ENCODE measurements at regions not wholly inside any gene's neighbourhood (a gene's known extent, or its start where the extent isn't known, plus 50 kb on each side); places are given as distances from the start of the nearest gene placed in this dataset.

DNA sequence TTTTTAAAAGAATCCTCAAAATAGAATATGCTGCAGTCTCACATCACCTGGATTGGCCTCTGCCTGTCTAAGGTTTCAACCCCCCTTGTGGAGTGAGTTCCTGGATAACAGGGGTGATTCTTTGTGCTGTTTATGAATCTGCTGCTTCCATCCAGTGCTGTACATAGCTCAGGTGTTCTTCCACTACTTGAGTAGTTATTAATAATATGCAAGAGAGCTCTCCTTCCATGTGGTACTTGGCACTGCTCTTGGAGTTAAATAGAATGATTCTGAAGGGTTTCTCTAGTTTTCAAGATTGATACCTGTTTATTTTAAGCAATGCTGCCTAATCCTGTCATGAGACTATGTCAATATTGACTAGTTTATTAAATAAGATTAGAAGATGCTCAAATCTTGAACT, 273.6 kb downstream of the RDH14 start:
- H3T11ph ChIP-seq (ENCODE audit: low read length), result no peak overlapping the region
- no peaks in the 10 kb centered on the region for H3K23me2 ChIP-seq (ENCODE audit: insufficient read length, low read depth, low read length, poor library complexity, severe bottlenecking)
- no peak for DNase-seq
- no peak overlapping the region for H2BK120ac ChIP-seq (ENCODE audit: low read depth, low read length, poor library complexity, severe bottlenecking)
- no peak overlapping the region for H2AFZ ChIP-seq (ENCODE audit: low read length)
- no peak overlapping the region for H2BK20ac ChIP-seq (ENCODE audit: low read depth, low read length, poor library complexity, severe bottlenecking)
- H2BK5ac ChIP-seq (ENCODE audit: insufficient read length, low read length), result no peak overlapping the region
- H3K4me2 ChIP-seq (ENCODE audit: insufficient read depth, insufficient read length, low read length), result no peak overlapping the region
- no peak overlapping the region for H4K5ac ChIP-seq (ENCODE audit: insufficient read length, low read depth, low read length)
- H2AK5ac ChIP-seq (ENCODE audit: insufficient read length, low read length), result no peak overlapping the region
- no peaks in the 10 kb centered on the region for H3K9me3 ChIP-seq (ENCODE audit: control insufficient read depth, low read depth, low read length)
- Mint-ChIP-seq H3K36me3 (ENCODE audit: insufficient read depth in 1 of 3, low read depth in 3 of 3) (no peaks in the 10 kb centered on the region), H3K4me3 (no peak overlapping the region), H3K27me3 (ENCODE audit: low read depth) (no peaks in the 10 kb centered on the region), H3K4me1 (no peaks in the 10 kb centered on the region), H3K9me3 (peaks cover 2 to 6% of the 10 kb centered on the region in 2 experiments; a peak in 3 of 5 replicates), H3K27ac (no peak overlapping the region)
- H3K27me3 ChIP-seq (ENCODE audit: insufficient read depth, low read length), result no peaks in the 10 kb centered on the region
- H3K9ac ChIP-seq (ENCODE audit: extremely low read depth, insufficient read length, low read length), result no peak overlapping the region
- no peak overlapping the region for H2BK15ac ChIP-seq (ENCODE audit: low read depth, low read length)
- no peak overlapping the region for H3K23ac ChIP-seq (ENCODE audit: insufficient read length, low read depth, low read length)
- no peaks in the 10 kb centered on the region for H4K20me1 ChIP-seq (ENCODE audit: control insufficient read depth, insufficient read depth, insufficient read length)
- H3K56ac ChIP-seq (ENCODE audit: insufficient read length, low read depth, low read length), result no peak overlapping the region
- H2BK12ac ChIP-seq (ENCODE audit: insufficient read length, low read depth, low read length), result no peak overlapping the region
- H3K4me1 ChIP-seq (ENCODE audit: insufficient read depth, low read length), result no peaks in the 10 kb centered on the region
- H4K8ac ChIP-seq (replicated peaks; ENCODE audit: insufficient read length, low read depth, low read length), result no peak overlapping the region
- H3K18ac ChIP-seq (ENCODE audit: insufficient read length, low read depth, low read length), result no peak overlapping the region
- no peak overlapping the region for H3K14ac ChIP-seq (ENCODE audit: insufficient read depth, low read length)
- H4K91ac ChIP-seq (ENCODE audit: insufficient read length, low read depth, low read length), result no peak overlapping the region
- H3K79me2 ChIP-seq (ENCODE audit: insufficient read depth, low read length), result no peaks in the 10 kb centered on the region
- H3K4ac ChIP-seq (ENCODE audit: low read depth, low read length), result no peak overlapping the region
- TF ChIP-seq, protein P1, sequence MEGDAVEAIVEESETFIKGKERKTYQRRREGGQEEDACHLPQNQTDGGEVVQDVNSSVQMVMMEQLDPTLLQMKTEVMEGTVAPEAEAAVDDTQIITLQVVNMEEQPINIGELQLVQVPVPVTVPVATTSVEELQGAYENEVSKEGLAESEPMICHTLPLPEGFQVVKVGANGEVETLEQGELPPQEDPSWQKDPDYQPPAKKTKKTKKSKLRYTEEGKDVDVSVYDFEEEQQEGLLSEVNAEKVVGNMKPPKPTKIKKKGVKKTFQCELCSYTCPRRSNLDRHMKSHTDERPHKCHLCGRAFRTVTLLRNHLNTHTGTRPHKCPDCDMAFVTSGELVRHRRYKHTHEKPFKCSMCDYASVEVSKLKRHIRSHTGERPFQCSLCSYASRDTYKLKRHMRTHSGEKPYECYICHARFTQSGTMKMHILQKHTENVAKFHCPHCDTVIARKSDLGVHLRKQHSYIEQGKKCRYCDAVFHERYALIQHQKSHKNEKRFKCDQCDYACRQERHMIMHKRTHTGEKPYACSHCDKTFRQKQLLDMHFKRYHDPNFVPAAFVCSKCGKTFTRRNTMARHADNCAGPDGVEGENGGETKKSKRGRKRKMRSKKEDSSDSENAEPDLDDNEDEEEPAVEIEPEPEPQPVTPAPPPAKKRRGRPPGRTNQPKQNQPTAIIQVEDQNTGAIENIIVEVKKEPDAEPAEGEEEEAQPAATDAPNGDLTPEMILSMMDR (conservative IDR thresholded peaks at IDR 0.05), result no peak
- H3K27ac ChIP-seq (ENCODE audit: insufficient read length, low read depth, low read length), result no peak overlapping the region
- H3K79me1 ChIP-seq (ENCODE audit: insufficient read depth, low read depth, low read length, poor library complexity, severe bottlenecking), result no peaks in the 10 kb centered on the region
